Suprapubic skin (tissue), 4 donors: ENCODE measurements at regions not wholly inside any gene's neighbourhood (a gene's known extent, or its start where the extent isn't known, plus 50 kb on each side); places are given as distances from the start of the nearest gene placed in this dataset.
A peak's percentile ranks its signal among the peaks of the same experiment; 100 is the strongest.

Experiments
- DNase-seq, 2 donors: peaks; one replicate each; pipeline ENCODE4 v3.0.0-alpha.2; 2019; ENCODE audit warnings: low spot score in 2 of 2
- H3K27ac ChIP-seq: fragments of 200-600 bp; sonication (generic); one replicate; pipeline ENCODE4 v1.5.1; 2019
- H3K27me3 ChIP-seq: fragments of 200-600 bp; sonication (generic); one replicate; pipeline ENCODE4 v1.5.1; 2019
- H3K36me3 ChIP-seq: fragments of 200-600 bp; sonication (generic); one replicate; pipeline ENCODE4 v1.5.1; 2019
- H3K4me1 ChIP-seq: fragments of 200-600 bp; sonication (generic); one replicate; pipeline ENCODE4 v1.5.1; 2019
- H3K4me3 ChIP-seq: fragments of 200-600 bp; sonication (generic); one replicate; pipeline ENCODE4 v1.5.1; 2019; ENCODE audit warnings: mild to moderate bottlenecking
- H3K9me3 ChIP-seq: fragments of 200-600 bp; sonication (generic); one replicate; pipeline ENCODE4 v1.5.1; 2019
- CTCF ChIP-seq, 2 donors: fragments of 200-600 bp in 1 of 2; fragments of 450-650 bp in 1 of 2; sonication (generic) in 1 of 2; IDR thresholded peaks; one replicate each; pipeline ENCODE4 v1.5.1; 2016 to 2019; ENCODE audit warnings: antibody characterized with exemption in 2 of 2, mild to moderate bottlenecking in 1 of 2, moderate library complexity in 1 of 2
- EP300 ChIP-seq: sonication (generic); formaldehyde crosslinking; IDR thresholded peaks from one replicate; pipeline ENCODE4 v1.6.1; 2017; ENCODE audit warnings: antibody characterized with exemption
- POLR2A ChIP-seq, 2 donors: fragments of 450-650 bp; IDR thresholded peaks; one replicate each; pipeline ENCODE4 v1.6.1; 2017; ENCODE audit warnings: antibody characterized with exemption in 2 of 2, mild to moderate bottlenecking in 2 of 2, moderate library complexity in 2 of 2
- POLR2AphosphoS5 ChIP-seq, 3 donors: sonication (generic); formaldehyde crosslinking; IDR thresholded peaks; one replicate each; pipeline ENCODE4 v1.6.1; 2017; ENCODE audit warnings: antibody characterized with exemption in 3 of 3
- WGBS: methylation state at CpG from one replicate; pipeline ENCODE4 v1.1.5; 2018; 5-methylcytosine and 5-hydroxymethylcytosine counted together

- DNase-seq, result no peak
- H3K27ac ChIP-seq, result no peak overlapping the region
- 55% methylated on average over 1 of the region's 1 CpG for WGBS
- TF ChIP-seq CTCF (IDR thresholded peaks at IDR 0.05) (no peak), POLR2AphosphoS5 (IDR thresholded peaks at IDR 0.05) (no peak), EP300 (no peak), POLR2A (IDR thresholded peaks at IDR 0.05) (no peak)
- no peaks in the 10 kb centered on the region for H3K9me3 ChIP-seq
- no peaks in the 10 kb centered on the region for H3K27me3 ChIP-seq
- no peak overlapping the region for H3K4me3 ChIP-seq
- H3K4me1 ChIP-seq, result peaks cover 5% of the 10 kb centered on the region
- H3K36me3 ChIP-seq, result no peaks in the 10 kb centered on the region
Observed at GRCh38 chr18:56044239-56044638, 456.2 kb upstream of the TCF4 start.

DNA sequence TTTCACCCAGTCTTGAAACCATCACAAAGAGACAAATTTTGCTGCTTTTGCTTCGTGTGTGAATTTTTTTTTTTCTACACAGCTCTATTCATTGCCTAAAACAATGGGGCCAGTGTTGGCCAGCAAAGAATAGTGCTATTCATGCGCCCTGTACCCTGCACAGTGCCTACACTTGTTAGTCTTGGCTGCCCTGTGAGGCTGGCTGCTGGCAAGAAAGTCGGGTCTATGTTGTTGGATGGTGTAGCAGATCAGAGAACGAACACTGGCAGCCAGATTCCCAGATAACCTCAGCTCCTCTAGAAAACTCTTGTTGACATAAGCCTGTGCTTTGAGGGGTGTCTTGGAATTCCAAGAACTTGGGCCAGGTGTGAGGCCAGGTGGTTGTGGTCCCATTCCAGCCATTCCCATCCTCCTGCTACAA is 455.7 kb upstream of the TCF4 start:
- WGBS, result 70% methylated on average over 4 of the region's 4 CpGs
- H3K4me1 ChIP-seq, result peaks cover 5% of the 10 kb centered on the region
- TF ChIP-seq CTCF (IDR thresholded peaks at IDR 0.05) (no peak), POLR2A (IDR thresholded peaks at IDR 0.05) (no peak), EP300 (no peak), POLR2AphosphoS5 (IDR thresholded peaks at IDR 0.05) (no peak)
- no peaks in the 10 kb centered on the region for H3K36me3 ChIP-seq
- no peaks in the 10 kb centered on the region for H3K9me3 ChIP-seq
- H3K27me3 ChIP-seq, result no peaks in the 10 kb centered on the region
- H3K27ac ChIP-seq, result no peak overlapping the region
- peak in 1 of 2 donors; percentile 61 for DNase-seq
- H3K4me3 ChIP-seq, result no peak overlapping the region

DNA sequence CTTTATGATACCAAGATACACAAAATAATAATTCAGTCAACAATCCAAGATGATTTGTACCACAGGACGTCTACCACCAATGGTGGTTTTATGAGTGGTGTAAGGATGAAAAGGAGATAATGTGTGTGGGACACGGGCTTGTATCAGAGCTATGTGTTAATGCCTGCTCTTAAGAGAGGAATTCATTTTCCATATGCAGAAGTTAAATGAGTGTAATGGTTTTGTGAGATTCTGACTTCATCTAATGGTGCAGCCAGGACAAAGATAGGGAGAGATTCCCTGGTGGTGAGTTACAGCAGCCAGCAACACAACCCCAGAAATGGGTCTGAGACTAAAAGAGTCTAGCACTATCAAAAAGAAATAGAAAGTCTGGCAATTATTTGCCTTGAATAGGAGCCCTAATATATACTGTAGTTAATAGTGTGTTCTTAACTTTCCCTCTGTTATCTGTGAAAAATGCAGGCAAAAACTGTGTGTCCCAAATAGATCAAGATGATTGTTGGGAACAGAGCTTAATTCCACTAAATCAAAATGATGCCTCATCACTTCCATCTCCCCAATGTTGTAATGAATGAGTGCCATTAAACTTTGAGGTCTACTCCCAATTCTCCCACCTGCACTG is 455.0 kb upstream of the TCF4 start:
- H3K27ac ChIP-seq, result no peak overlapping the region
- WGBS, result 73% methylated on average over 2 of the region's 2 CpGs
- H3K4me1 ChIP-seq, result peaks cover 5% of the 10 kb centered on the region
- no peaks in the 10 kb centered on the region for H3K27me3 ChIP-seq
- TF ChIP-seq POLR2AphosphoS5 (IDR thresholded peaks at IDR 0.05) (no peak), EP300 (no peak), POLR2A (IDR thresholded peaks at IDR 0.05) (no peak), CTCF (IDR thresholded peaks at IDR 0.05) (no peak)
- no peaks in the 10 kb centered on the region for H3K9me3 ChIP-seq
- H3K36me3 ChIP-seq, result no peaks in the 10 kb centered on the region
- no peak overlapping the region for H3K4me3 ChIP-seq
- DNase-seq, result no peak

GRCh38 chr18:56038171-56039030 is 450.4 kb upstream of the TCF4 start:
- H3K4me1 ChIP-seq, result peaks cover 5% of the 10 kb centered on the region
- no peaks in the 10 kb centered on the region for H3K36me3 ChIP-seq
- H3K9me3 ChIP-seq, result peaks cover 1% of the 10 kb centered on the region
- H3K4me3 ChIP-seq, result no peak overlapping the region
- WGBS, result 82% methylated on average over 8 of the region's 8 CpGs
- DNase-seq, result no peak
- no peaks in the 10 kb centered on the region for H3K27me3 ChIP-seq
- H3K27ac ChIP-seq, result no peak overlapping the region
- TF ChIP-seq EP300 (no peak), CTCF (IDR thresholded peaks at IDR 0.05) (no peak), POLR2A (IDR thresholded peaks at IDR 0.05) (no peak), POLR2AphosphoS5 (IDR thresholded peaks at IDR 0.05) (no peak)

DNA sequence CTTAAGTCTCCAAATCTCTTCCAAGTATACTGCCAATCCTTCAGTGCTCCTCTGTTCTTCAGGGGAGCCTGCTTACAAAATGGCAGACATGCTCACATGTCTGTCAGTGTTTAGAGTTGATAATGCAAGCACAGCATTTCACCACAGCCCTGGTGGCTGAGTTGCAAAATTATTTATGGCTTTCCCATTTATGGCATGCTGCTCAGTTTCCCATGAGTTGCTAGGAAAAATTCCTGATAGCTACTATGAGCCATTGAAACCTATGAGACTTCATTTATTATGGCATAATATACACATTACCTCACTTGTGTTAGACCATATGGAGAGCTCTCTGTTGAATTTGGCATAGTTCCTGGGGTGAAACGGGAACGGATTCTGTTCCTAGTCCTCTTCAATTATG is 448.7 kb upstream of the TCF4 start:
- Histone ChIP-seq H3K9me3 (peaks cover 6% of the 10 kb centered on the region), H3K27ac (no peak overlapping the region), H3K4me1 (no peaks in the 10 kb centered on the region), H3K4me3 (no peak overlapping the region), H3K36me3 (no peaks in the 10 kb centered on the region), H3K27me3 (no peaks in the 10 kb centered on the region)
- DNase-seq, result no peak
- WGBS, result 82% methylated on average over 2 of the region's 2 CpGs
- TF ChIP-seq EP300, result no peak
- TF ChIP-seq POLR2A (IDR thresholded peaks at IDR 0.05), result no peak
- TF ChIP-seq CTCF (IDR thresholded peaks at IDR 0.05), result no peak
- TF ChIP-seq POLR2AphosphoS5 (IDR thresholded peaks at IDR 0.05), result no peak
